Peyer's patch (tissue), 4 donors: ENCODE measurements at regions not wholly inside any gene's neighbourhood (a gene's known extent, or its start where the extent isn't known, plus 50 kb on each side); places are given as distances from the start of the nearest gene placed in this dataset.

Experiments used
- DNase-seq, 3 donors: peaks; one replicate each; pipeline ENCODE4 v3.0.0-alpha.2; 2017 to 2019
- H3K27ac ChIP-seq, 4 donors: fragments of 200-600 bp; sonication (generic); one replicate each; pipeline ENCODE4 v1.5.1; 2016 to 2019
- H3K27me3 ChIP-seq, 2 donors: fragments of 200-600 bp; sonication (generic); one replicate each; pipeline ENCODE4 v1.5.1; 2019
- H3K36me3 ChIP-seq, 3 donors: fragments of 200-600 bp; sonication (generic); one replicate each; pipeline ENCODE4 v1.5.1; 2016 to 2019
- H3K4me1 ChIP-seq, 4 donors: fragments of 200-600 bp; sonication (generic); one replicate each; pipeline ENCODE4 v1.5.1; 2016 to 2019
- H3K4me3 ChIP-seq, 4 donors: fragments of 200-600 bp; sonication (generic); 1 replicate in 3 of 4; 2 replicates in 1 of 4; pipeline ENCODE4 v1.5.1; 2016 to 2019; ENCODE audit warnings: mild to moderate bottlenecking in 1 of 4
- H3K9me3 ChIP-seq, 4 donors: fragments of 200-600 bp; sonication (generic); one replicate each; pipeline ENCODE4 v1.5.1; 2016 to 2019; ENCODE audit warnings: mild to moderate bottlenecking in 1 of 4
- POLR2A ChIP-seq, 2 donors: fragments of 450-650 bp; IDR thresholded peaks; one replicate each; pipeline ENCODE4 v1.5.1; 2017; ENCODE audit warnings: antibody characterized with exemption in 2 of 2, mild to moderate bottlenecking in 2 of 2, moderate library complexity in 2 of 2
- TF ChIP-seq, protein P1 (sequence below), 6 experiments: fragments of 450-650 bp in 4 of 6; fragments of 200-600 bp in 2 of 6; sonication (generic) in 1 of 6; IDR thresholded peaks; one replicate each; pipeline ENCODE4 v1.5.1; 2017 to 2019; ENCODE audit warnings: antibody characterized with exemption in 6 of 6, mild to moderate bottlenecking in 3 of 6, moderate library complexity in 1 of 6

DNA sequence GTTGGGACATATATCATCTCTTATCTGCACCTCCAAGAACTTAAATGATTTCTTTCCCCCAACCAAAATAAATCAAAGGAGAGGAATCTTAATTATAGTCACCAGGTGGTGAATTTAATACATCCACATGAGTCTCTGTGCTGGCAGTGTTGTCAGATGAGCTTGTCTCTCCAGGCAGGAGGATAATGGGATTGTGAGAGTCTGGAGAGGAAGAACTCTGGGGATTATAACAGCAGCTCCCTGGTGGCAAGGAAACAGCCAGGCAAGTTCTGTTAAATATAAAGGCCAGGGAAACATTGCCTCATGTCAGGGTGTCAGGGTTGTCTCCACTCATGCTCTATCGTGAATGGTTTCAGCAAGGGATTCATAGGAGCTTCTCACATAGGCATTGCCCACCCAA is 80.8 kb downstream of the TLR4 start:
- DNase-seq, result no peak
- Histone ChIP-seq H3K9me3 (no peaks in the 10 kb centered on the region), H3K36me3 (no peaks in the 10 kb centered on the region), H3K4me1 (peaks cover 0 to 14% (median 3%) of the 10 kb centered on the region in 4 donors), H3K27me3 (no peaks in the 10 kb centered on the region), H3K4me3 (no peak overlapping the region), H3K27ac (no peak overlapping the region)
- no peak for TF ChIP-seq POLR2A (IDR thresholded peaks at IDR 0.05)
- TF ChIP-seq, protein P1, sequence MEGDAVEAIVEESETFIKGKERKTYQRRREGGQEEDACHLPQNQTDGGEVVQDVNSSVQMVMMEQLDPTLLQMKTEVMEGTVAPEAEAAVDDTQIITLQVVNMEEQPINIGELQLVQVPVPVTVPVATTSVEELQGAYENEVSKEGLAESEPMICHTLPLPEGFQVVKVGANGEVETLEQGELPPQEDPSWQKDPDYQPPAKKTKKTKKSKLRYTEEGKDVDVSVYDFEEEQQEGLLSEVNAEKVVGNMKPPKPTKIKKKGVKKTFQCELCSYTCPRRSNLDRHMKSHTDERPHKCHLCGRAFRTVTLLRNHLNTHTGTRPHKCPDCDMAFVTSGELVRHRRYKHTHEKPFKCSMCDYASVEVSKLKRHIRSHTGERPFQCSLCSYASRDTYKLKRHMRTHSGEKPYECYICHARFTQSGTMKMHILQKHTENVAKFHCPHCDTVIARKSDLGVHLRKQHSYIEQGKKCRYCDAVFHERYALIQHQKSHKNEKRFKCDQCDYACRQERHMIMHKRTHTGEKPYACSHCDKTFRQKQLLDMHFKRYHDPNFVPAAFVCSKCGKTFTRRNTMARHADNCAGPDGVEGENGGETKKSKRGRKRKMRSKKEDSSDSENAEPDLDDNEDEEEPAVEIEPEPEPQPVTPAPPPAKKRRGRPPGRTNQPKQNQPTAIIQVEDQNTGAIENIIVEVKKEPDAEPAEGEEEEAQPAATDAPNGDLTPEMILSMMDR (IDR thresholded peaks at IDR 0.05), result no peak

DNA sequence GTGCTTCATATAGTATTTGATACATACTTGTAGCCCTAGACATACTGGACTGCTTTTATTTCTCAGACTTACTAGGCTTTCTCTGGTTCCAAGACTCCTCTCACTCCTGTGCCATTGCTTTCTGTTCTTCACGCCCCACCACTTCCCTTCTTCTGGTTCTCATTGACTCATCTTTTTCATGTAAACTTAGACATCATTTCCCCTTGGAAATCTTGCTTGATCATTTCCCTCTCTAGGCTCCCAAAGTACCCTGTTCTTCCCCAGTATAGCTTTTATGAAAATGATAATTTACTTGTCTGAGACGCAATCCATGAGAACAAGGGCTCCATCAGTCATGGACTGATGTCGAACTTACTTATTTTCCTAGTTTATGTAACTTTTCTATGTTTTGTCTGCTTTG is 83.5 kb downstream of the TLR4 start:
- Histone ChIP-seq H3K27me3 (no peaks in the 10 kb centered on the region), H3K27ac (no peak overlapping the region), H3K9me3 (no peaks in the 10 kb centered on the region), H3K4me3 (no peak overlapping the region), H3K36me3 (no peaks in the 10 kb centered on the region), H3K4me1 (peaks cover 0 to 8% (median 3%) of the 10 kb centered on the region in 4 donors)
- TF ChIP-seq, protein P1 (IDR thresholded peaks at IDR 0.05), result no peak
- TF ChIP-seq POLR2A (IDR thresholded peaks at IDR 0.05), result no peak
- no peak for DNase-seq

DNA sequence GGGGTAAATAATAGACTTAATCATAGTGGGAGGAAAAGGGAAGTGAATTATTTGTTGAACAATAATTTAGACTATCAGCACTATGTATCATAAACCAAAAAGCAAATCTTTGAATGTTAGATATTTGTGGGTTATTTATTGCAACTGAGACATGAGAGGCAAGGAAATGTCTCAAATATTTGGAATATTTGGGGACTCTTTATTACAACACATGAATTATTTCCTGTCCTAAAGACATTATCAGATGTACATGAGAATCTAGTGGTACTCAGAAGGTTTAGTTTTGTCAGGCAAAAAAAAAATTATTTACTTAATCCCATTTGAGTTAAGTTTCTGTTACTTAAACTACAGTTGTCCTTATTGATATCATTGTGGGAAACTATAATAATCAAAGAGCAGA is 91.1 kb downstream of the TLR4 start:
- TF ChIP-seq, protein P1 (IDR thresholded peaks at IDR 0.05), result no peak
- no peak for TF ChIP-seq POLR2A (IDR thresholded peaks at IDR 0.05)
- no peaks in the 10 kb centered on the region for H3K4me1 ChIP-seq
- H3K9me3 ChIP-seq, result no peaks in the 10 kb centered on the region
- DNase-seq, result no peak
- H3K27ac ChIP-seq, result no peak overlapping the region
- H3K36me3 ChIP-seq, result no peaks in the 10 kb centered on the region
- H3K4me3 ChIP-seq, result no peak overlapping the region
- no peaks in the 10 kb centered on the region for H3K27me3 ChIP-seq

DNA sequence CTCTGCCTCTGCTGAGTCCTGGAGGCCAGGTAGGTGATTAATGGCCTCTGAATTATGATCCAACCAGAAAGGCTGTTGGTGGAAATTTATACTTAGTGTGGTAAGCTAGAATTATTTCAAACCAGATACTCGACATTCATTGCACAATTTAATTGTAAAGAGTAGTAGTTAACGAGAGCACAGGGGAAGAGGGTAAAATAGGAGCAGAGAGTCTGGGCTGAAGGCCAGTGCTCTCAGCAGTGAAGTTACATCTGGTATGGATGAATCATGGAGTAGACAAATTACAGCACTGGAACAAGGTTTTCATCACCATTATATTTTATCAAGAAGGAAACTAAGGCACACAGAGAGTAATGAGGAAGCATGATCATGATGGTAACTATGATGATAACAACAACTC is 92.5 kb downstream of the TLR4 start:
- H3K27ac ChIP-seq, result no peak overlapping the region
- H3K27me3 ChIP-seq, result no peaks in the 10 kb centered on the region
- H3K9me3 ChIP-seq, result no peaks in the 10 kb centered on the region
- no peak overlapping the region for H3K4me3 ChIP-seq
- H3K4me1 ChIP-seq, result no peaks in the 10 kb centered on the region
- TF ChIP-seq, protein P1 (IDR thresholded peaks at IDR 0.05), result no peak
- no peak for TF ChIP-seq POLR2A (IDR thresholded peaks at IDR 0.05)
- no peak for DNase-seq
- H3K36me3 ChIP-seq, result no peaks in the 10 kb centered on the region

DNA sequence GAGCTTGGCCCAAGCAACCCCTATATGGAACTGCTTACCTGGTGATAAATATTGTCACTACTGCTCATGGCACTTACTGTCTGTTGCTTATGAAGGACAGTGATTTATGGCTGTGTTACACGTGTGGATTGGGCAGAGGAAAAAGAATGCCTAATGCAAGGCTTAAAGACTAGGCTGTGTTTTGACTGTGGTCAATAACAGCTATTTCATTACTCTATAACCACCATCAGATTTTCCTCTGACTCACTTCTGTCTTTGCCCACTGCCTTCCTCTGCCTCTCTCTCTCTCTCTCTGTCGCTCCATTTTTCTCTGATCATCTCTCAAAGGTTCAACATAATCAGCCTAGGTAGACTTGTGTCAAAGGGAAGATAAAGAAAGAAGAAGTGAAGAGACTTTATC is 96.2 kb downstream of the TLR4 start:
- Histone ChIP-seq H3K27ac (no peak overlapping the region), H3K36me3 (no peaks in the 10 kb centered on the region), H3K4me1 (no peaks in the 10 kb centered on the region), H3K9me3 (no peaks in the 10 kb centered on the region), H3K27me3 (no peaks in the 10 kb centered on the region), H3K4me3 (no peak overlapping the region)
- DNase-seq, result no peak
- TF ChIP-seq, protein P1 (IDR thresholded peaks at IDR 0.05), result no peak
- no peak for TF ChIP-seq POLR2A (IDR thresholded peaks at IDR 0.05)

DNA sequence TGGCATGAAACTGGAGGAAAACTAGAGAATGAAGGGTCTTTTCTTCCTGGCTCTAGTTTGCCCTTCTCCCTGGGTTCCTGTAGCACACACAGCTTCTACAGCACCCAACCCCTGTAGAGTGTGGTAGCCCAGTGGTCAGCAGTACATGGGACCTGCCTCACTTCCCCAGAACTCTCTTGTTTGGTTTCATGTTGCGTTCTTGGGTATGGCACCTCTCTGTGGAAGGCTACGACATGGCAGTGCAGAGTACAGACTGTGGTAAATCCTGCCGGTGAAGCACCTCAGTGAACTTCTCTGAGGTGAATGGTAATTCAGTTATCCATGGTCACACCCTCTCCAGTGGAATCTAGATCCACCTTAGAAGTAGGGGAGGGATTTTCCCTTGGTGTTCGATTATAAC is 105.5 kb downstream of the TLR4 start:
- no peaks in the 10 kb centered on the region for H3K9me3 ChIP-seq
- H3K4me3 ChIP-seq, result no peak overlapping the region
- TF ChIP-seq, protein P1 (IDR thresholded peaks at IDR 0.05), result no peak
- H3K36me3 ChIP-seq, result no peaks in the 10 kb centered on the region
- no peaks in the 10 kb centered on the region for H3K4me1 ChIP-seq
- no peak overlapping the region for H3K27ac ChIP-seq
- no peak for DNase-seq
- H3K27me3 ChIP-seq, result no peaks in the 10 kb centered on the region
